HG03571 (cell line): ENCODE measurements at regions not wholly inside any gene's neighbourhood (a gene's known extent, or its start where the extent isn't known, plus 50 kb on each side); places are given as distances from the start of the nearest gene placed in this dataset.
"Not testable (repeated sequence)": the region's sequence is repeated elsewhere in the genome, so short reads cannot be mapped to it uniquely, and the experiment has no call there.

Source experiments
- ATAC-seq: cut with Tn5 transposase; IDR thresholded peaks from one replicate; pipeline ENCODE4 v1.9.1; 2021; ENCODE audit not compliant: unreplicated experiment

DNA sequence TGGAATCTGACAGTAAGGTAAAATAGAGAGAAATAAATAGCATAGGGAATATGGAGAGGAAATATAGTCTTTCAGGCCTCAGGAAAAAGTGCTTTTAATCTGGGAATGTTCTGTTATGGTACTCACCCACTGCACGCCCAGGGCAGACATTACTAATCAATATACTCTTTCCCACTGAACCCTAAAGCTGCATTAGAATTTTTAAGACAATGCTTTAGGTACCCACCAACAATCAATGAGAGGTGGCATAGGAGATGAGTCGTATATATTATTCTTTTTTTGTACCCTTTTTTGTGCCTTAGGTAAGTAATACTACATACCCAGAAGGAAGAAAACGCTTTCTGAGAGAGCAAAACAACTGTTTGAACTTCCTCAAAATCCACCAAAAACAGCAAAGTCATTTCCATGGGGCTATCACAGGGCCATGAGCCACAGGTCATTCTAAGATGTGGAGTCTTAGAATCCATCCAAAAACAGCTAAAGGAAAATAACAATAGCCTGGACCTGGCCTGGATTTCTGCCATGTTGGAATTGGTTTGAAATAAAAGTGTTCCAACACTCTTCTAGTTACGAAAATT lies 542.1 kb downstream of the XYLT1 start:
- no peak for ATAC-seq

DNA sequence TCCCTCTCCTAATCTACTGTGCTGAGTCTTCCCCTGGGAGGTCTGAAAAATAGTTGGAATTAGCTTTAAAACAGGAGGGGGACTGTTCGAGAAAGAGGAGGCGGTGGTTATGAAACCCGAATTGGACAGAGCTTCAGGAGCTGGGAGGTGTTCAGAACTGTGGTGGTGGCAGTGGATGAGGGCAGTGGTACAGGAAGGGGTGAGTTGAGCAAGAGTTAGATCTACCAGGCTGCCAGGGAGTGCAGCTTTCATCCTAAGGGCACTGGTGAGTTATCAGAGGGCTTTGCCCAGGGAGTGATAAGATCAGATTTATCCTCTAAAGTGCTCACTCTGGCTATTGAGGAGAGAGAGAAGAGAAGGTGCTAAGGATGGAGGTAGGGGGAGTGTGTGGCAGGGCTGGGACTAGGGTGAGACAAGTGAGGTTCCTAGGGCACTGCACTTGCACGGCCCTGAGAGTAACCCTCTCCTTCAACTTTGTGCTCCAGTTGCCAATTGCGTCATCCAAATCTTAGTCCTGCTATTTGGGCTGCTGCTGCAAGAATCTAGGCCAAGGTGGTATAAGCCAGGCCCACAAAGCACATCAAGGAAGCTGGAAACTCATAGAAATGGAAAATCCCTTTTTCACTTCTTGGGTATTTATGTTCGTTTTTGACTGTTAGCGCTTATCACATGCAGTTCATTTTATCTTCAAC lies 540.3 kb downstream of the XYLT1 start:
- ATAC-seq = no peak

DNA sequence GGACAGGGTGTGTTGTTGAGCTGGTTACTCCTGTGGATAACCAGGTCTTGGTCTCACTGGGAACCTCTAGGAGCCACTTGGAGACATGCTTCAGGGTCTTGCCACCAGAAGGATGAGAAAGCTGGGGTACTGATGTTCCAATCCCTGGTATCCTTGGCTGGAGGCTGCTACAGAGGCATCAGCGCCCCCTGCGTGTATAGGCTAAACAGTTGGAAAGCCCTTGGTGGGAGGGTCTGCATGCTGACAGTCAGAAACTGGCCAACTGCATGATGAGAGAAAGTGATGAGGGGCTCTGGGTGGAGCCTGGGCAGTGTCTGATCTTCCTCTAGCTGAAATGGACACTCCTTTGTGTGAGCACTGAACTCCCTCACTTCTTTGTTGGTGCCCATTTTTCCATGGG lies 536.9 kb downstream of the XYLT1 start:
- ATAC-seq = no peak

DNA sequence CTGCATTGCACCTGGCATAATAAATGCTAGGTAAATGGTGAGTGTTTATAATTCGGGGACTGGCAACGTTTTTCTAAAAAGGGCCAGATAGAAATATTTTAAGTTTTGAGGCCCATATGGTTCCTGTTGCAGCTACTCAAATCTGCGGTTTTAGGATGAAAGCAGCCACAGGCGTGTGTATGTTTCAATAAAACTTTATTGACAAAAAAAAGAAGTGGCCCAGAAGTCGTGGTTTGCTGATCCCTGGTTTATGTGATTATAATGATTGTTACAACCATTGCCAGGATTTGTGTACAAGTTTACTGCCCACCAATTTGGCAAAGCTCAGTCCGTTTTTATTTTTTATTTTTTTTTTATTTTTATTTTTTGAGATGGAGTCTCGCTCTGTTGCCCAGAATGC lies 536.1 kb downstream of the XYLT1 start:
- ATAC-seq = no peak

DNA sequence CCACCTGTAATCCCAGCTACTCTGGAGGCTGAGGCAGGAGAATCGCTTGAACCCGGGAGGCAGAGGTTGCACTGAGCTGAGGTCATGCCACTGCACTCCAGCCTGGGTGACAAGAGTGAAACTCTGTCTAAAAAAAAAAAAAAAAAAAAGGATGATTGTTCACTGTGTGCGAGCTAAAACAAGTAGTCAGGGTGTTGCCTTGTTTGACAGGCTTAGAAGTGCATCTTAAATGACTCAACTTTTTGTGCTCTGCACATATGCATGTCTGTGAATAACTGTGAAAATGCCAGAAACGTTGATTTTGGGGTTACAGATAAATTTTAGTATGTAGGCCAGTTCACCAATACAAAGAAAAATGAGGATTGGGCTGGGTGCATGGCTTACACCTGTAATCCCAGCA lies 534.9 kb downstream of the XYLT1 start:
- not testable (repeated sequence) for ATAC-seq

DNA sequence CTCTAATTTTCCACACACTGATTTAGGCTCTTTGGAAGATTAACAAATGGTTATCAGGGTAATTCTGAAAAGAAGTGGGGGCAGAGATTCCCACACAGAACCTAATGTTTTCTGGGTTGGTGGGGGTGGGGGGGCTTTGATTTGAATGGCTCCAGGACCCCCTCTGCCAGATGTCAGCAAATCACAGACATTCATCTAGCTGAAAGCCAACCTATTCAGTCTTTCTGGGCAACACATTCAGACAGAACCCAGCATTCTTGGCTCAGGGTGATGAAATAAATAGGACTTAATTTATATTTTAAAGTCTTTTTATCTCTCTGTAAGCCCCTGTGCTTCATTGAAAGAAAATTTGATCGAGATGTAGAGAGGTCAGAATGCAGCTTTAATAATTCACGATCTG lies 533.2 kb downstream of the XYLT1 start:
- ATAC-seq = no peak

DNA sequence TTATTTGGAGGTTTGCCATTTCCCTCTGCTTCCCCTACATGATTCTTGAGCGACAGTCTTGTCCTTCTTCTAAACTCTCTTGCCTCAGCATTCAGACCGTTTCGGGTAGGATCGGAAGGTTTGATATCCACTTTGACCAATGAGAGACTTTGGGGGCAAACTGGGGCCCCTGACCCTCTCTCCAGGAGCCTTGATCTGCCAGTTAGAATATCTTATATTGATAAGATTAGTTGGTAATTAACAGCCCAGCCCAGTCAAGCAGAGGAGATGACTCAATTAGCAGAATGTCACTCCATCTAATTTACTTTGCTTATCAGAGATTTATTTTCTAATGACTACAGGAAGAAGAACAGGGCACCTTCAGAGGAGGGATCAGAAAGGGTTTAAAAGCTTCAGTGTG lies 532.8 kb downstream of the XYLT1 start:
- ATAC-seq = no peak

DNA sequence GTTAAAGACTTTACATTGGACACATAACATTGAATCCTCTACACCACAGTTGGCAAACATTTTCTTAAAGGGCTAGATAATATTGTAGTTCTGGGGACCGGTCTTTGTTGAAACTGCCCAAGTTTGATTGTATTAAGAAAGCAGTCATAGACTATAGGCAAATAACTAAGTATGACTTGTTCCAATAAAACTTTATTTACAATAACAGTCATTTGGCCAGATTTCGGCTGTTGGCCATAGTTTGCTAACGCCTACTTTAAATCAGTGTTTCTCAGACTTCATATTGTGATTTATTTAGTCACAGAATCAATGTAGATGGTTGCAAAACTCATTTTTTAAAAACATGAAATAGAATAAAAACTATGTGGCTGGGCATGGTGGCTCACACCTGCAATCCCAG lies 531.8 kb downstream of the XYLT1 start:
- no peak for ATAC-seq

DNA sequence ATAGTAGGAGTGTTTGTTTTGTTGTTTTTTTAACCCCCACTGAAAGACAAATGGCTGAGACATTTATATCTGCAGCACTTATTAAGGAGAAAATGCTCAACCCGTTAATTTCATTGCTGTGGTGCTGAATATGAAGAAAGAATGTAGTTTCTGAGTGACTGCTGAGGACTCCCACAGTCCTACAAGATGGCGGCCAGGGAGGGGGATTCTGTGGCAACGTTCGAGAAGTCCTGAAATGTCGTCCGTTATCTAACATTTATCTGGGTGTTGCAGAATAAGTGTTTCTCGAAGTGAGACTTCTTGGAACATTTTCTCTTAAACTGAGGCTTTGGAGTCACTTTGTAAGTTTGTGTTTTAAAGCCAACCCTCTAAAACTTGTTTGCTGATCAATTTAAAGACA lies 530.4 kb downstream of the XYLT1 start:
- no peak for ATAC-seq

DNA sequence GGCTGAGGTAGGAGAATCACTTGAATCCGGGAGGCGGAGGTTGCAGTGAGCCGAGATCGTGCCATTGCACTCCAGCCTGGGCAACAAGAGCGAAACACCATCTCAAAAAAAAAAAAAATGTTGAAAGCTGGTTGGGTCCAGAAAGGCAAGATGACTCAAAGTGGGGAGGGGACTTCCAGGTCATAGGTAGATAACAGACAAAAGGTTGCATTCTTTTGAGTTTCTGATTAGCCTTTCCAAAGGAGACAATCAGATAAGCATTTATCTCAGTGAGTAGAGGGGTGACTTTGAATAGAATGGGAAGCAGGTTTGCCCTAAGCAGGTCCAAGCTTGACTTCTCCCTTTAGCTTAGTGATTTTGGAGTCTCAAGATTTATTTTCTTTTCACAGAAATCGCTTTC lies 527.9 kb downstream of the XYLT1 start:
- not testable (repeated sequence) for ATAC-seq

DNA sequence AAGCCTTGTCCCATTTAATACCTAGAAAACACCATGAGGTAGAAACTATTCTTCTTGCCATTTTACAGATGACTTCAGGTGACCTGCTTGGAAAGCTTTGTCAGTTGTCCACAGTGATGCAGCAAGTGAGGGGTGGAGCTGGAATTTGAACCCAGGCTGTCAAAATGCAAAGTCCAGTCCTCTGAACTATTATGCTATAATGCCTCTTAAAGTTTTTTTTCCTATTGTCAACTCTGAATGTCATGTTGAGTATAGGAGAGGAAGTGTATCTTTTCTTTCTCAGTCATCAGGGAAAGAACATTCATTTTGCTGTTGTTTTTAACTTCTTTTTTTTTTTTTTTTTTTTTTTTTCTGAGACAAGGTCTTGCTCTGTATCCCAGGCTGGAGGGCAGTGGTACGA lies 525.6 kb downstream of the XYLT1 start:
- no peak for ATAC-seq

DNA sequence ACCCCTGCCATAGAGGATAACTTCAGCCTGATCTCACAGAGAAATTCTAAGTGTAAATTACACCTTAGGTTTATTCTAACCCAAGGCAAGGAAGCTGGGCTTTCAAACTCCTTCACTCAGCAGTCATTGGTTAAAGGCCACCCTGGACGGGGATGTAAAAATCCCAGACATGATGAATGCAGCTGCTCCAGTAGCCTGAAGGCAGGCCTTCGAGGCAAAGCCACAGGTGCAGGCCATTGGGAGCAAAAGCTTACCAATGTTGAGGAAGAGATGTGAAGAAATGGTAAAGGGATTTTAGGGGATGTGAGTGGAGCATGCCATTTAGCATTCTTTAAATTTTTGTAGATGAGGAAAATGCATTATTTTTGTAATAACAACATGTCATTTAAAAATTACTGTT lies 514.4 kb downstream of the XYLT1 start:
- no peak for ATAC-seq

DNA sequence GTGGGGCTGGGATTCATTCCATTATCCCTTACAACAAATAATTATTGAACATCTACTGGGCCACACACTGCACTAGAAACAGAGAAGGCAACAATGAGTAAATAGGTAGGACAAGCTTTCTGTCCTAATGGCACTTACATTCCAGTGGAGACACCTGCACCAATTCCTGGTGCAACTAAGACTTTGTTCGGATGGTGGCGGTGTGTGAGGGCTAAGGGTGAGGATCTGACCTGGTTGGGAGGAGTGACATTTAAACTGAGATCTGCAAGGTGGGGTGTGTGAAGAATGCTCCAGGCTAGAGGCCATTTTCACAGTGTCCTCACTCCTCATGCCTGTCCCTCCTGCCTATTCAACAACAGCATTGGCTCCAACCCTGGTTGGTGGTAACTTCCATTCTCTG lies 510.0 kb downstream of the XYLT1 start:
- ATAC-seq = no peak

DNA sequence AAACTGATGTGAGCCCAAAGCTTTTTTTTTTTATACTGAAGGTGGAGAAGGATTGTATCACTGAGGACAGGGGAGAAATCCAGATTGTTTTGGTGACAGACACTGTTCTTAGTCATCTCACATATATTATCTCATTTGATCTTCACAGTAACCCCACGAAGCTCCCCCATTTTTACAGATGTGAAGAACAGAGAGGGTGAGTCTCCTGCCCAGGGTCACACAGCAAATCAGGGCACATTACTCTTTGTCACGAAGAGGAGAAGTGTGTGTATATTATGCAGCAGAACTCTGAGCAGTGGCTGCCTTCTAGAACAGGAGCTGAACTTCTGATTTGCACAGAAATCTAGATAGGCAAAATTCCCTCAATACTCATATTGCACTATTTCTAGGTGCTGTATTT lies 504.3 kb downstream of the XYLT1 start:
- ATAC-seq = no peak

DNA sequence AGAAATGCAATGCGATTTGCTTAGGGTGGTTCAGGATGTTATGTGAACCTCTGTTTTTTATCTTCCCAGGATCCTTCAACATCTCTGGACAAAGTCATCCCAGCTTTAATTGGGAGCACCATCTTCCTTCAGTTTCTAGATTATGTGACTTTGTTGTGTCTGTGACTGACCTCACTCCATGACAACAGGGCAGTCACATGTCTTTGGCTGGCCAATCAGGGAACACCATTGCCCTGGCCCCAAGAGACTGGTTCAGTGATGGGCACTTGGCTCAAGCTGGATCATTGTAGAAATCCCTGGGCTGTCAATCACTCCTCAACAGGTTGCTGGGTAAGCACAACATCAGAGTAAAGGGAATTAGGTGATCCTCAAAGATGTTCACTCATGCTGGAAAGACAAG lies 499.7 kb downstream of the XYLT1 start:
- no peak for ATAC-seq

DNA sequence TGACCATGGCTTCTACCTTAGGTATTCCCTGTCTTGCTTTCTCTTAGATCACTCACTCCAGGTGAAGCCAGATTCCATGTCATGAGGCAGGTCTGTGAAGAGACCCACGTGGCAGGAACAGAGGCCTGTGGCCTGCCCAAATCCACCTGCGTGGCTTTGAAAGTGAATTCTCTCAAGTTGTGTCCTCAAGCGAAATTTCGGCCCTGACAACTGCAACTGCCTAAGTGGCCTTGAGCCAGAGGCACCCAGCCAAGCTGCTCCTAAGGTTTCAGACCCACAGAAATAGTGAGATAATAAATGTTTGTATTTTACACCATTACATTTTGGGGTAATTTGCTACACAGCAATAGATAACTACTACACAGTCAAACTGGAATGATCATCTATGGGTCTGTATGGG lies 497.9 kb downstream of the XYLT1 start:
- ATAC-seq = no peak

DNA sequence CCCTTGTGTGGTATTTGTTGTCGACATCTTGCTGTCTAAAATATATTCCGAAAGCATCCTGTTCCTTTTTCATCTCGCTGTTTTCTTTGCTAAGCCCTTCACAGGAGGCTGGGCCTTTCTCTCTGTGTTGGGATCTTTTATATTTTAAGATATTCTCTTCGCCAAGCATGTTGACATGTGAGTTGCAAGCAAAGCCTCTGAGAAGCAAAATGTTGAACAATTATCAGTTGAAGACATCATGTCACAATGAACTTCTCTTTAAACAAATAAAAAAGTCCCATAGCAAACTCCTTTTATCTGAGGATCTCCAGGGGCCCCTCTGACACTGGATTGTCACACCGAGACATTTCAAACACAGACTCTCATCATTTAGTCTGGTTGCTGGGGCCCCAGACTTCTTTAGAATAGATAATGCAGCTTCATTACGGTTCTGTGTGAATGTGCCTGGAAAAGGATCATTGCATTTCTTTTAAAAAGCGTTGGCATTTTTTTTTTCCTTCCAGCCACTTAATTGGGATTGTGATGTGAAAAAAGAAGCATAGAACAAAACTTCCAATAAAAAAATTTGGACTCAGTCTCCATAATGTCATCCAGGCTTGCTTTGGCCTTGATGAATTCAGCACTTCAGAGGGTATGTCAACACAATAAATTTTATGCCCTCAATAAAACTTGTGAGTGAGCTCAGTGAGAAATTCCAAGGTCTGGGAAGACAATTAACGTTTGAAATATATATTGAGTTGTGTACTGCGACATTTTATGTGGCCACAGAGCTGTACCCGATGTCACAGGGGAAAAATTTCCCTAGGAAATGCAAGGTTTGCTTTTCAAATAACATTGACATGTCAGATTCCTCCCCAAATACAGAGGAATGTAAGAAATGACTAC lies 496.8 kb downstream of the XYLT1 start:
- ATAC-seq = no peak

DNA sequence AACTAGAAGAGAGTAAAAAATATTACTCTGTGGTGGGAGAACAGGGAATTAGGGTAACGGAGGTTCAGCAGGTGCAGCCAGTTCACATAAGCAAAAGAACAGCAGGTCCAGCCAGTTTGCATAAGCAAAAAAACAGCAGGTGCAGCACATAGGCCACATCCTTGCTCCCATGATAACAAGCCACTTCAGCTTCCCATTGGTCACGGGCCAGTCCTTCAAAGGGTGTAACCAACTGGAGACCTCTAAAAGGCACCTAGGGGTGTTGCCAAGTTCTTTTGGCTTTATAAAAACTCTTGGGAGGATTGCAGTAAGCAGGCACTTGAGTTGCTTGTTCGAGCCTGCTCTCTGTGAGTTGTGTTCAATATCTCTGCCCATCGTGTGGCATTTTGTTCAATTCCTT lies 488.1 kb downstream of the XYLT1 start:
- ATAC-seq = no peak

DNA sequence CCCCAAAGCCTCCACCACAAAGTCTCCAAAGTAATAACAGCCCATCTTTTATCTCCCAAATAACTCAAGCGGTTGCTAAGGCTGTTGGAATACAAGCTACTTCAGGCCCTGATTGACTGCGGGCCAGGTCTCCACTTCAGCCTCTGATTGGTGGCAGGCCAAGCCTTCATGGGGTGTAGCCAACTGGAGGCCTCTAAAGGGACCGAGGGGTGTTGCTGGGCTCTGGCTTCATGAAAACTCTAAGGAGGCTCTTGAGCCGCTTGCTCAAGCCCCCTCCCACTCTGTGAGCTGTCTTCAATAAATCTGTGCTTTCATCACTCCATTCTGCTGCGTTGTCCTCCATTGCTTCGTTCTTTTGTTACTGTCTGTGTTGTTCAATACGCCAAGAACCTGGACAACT lies 487.2 kb downstream of the XYLT1 start:
- no peak for ATAC-seq

DNA sequence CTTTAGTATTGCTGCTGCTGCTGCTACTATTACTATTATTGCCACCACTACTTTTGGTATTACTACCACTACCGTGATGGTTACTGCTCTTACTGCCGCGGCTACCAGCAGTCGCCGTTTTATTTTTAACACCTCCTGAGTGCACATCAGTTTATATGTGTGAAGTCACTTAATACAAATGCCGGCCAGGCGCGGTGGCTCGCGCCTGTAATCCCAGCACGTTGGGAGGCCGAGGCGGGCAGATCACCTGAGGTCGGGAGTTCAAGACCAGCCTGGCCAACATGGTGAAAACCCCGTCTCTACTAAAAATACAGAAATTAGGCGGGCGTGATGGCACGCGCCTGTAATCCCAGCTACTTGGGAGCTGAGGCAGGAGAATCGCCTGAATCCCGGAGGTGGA lies 486.7 kb downstream of the XYLT1 start:
- not testable (repeated sequence) for ATAC-seq

DNA sequence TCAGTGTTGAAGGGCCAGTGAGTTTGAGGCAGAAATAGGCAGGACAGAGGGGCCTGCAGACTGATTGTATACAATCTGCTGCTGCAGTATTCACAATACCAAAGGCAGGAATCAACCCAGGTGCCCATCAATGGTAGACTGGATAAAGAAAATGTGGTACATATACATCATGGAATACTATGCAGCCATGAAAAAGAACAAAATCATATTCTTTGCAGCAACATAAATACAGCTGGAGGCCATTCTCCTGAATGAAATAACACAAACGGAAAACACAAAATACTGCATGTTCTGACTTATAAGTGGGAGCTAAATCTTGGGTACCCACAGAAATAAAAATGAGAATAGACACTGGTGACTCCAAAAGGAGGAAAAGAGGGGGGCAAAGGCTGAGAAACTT lies 485.1 kb downstream of the XYLT1 start:
- no peak for ATAC-seq

DNA sequence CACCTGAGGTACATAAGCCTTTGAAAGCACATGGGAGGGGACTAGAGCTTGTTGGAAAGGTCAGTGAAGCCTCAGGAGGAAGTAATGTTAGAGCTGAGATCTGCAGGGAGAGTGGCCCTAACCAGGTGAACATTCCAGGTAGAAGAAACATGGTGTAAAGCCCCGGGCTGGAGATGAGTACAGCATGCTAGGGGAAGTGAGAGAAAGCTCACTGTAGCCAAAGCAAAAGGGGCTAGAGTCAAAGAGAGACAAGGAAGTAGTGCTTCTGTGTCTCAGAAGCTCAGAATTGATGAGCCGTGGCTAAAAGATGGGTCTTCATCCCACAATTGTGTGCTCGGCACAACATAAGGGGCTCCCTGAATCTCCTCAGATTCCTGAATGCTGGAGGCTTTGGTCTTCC lies 481.8 kb downstream of the XYLT1 start:
- no peak for ATAC-seq
